Nephron progenitor cell (in vitro differentiated cells): ENCODE measurements at regions not wholly inside any gene's neighbourhood (a gene's known extent, or its start where the extent isn't known, plus 50 kb on each side); places are given as distances from the start of the nearest gene placed in this dataset.
A peak's percentile ranks its signal among the peaks of the same experiment; 100 is the strongest.

ENCODE experiments used
- DNase-seq: peaks from one replicate; pipeline ENCODE4 v3.0.0; 2021
- H3K27ac Mint-ChIP-seq: 2 replicates; pipeline ENCODE4 v1.8.0; 2021; ENCODE audit warnings: mild to moderate bottlenecking, moderate library complexity, mixed read lengths
- H3K27me3 Mint-ChIP-seq: 2 replicates; pipeline ENCODE4 v1.8.0; 2021; ENCODE audit warnings: mild to moderate bottlenecking, low read depth, mixed read lengths; ENCODE audit not compliant: poor library complexity
- H3K36me3 Mint-ChIP-seq: 2 replicates; pipeline ENCODE4 v1.8.0; 2021; ENCODE audit warnings: low read depth, mixed read lengths
- H3K4me1 Mint-ChIP-seq: 2 replicates; pipeline ENCODE4 v1.8.0; 2021; ENCODE audit warnings: mixed read lengths
- H3K4me3 Mint-ChIP-seq: 2 replicates; pipeline ENCODE4 v1.8.0; 2021; ENCODE audit warnings: mild to moderate bottlenecking, moderate library complexity, mixed read lengths
- H3K9me3 Mint-ChIP-seq: 2 replicates; pipeline ENCODE4 v1.8.0; 2021; ENCODE audit warnings: mild to moderate bottlenecking, moderate library complexity, mixed read lengths
- CTCF ChIP-seq: fragments of 200-600 bp; sonication (generic); IDR thresholded peaks from 2 replicates; pipeline ENCODE4 v1.5.0; 2021; ENCODE audit warnings: antibody characterized with exemption

GRCh38 chr14:36408388-36408787 is 88.0 kb upstream of the MBIP start:
- Mint-ChIP-seq H3K9me3 (peaks cover 31% of the 10 kb centered on the region), H3K4me3 (no peak overlapping the region), H3K36me3 (no peaks in the 10 kb centered on the region), H3K4me1 (peaks cover 7% of the 10 kb centered on the region), H3K27me3 (peaks cover 21% of the 10 kb centered on the region), H3K27ac (no peak overlapping the region)
- no peak for TF ChIP-seq CTCF
- DNase-seq: no peak

- H3K36me3 Mint-ChIP-seq: no peaks in the 10 kb centered on the region
- no peak for DNase-seq
- H3K4me3 Mint-ChIP-seq: no peak overlapping the region
- H3K9me3 Mint-ChIP-seq: peaks cover 7% of the 10 kb centered on the region
- H3K4me1 Mint-ChIP-seq: peaks cover 7% of the 10 kb centered on the region
- TF ChIP-seq CTCF: no peak
- H3K27ac Mint-ChIP-seq: no peak overlapping the region
- peaks cover 16% of the 10 kb centered on the region for H3K27me3 Mint-ChIP-seq
These were observed 85.3 kb upstream of the MBIP start for GRCh38 chr14:36405589-36406274.

GRCh38 chr14:36402867-36403266 is 82.4 kb upstream of the MBIP start:
- TF ChIP-seq CTCF: no peak
- Mint-ChIP-seq H3K4me3 (no peak overlapping the region), H3K27me3 (peaks cover 18% of the 10 kb centered on the region), H3K9me3 (no peaks in the 10 kb centered on the region), H3K36me3 (no peaks in the 10 kb centered on the region), H3K4me1 (peaks cover 7% of the 10 kb centered on the region), H3K27ac (peak overlapping the region; percentile 3)
- DNase-seq: no peak

GRCh38 chr14:36398463-36399291 is 78.2 kb upstream of the MBIP start:
- H3K27ac Mint-ChIP-seq: no peak overlapping the region
- H3K9me3 Mint-ChIP-seq: peaks cover 4% of the 10 kb centered on the region
- no peak overlapping the region for H3K4me3 Mint-ChIP-seq
- no peaks in the 10 kb centered on the region for H3K4me1 Mint-ChIP-seq
- no peak for TF ChIP-seq CTCF
- peaks cover 19% of the 10 kb centered on the region for H3K27me3 Mint-ChIP-seq
- no peaks in the 10 kb centered on the region for H3K36me3 Mint-ChIP-seq
- no peak for DNase-seq

- DNase-seq: no peak
- Mint-ChIP-seq H3K27me3 (peaks cover 27% of the 10 kb centered on the region), H3K27ac (no peak overlapping the region), H3K36me3 (no peaks in the 10 kb centered on the region), H3K4me3 (no peak overlapping the region), H3K4me1 (no peaks in the 10 kb centered on the region), H3K9me3 (peaks cover 4% of the 10 kb centered on the region)
- TF ChIP-seq CTCF: no peak
These were observed 76.9 kb upstream of the MBIP start for GRCh38 chr14:36397357-36397756.

GRCh38 chr14:36396798-36397197 is 76.4 kb upstream of the MBIP start:
- H3K36me3 Mint-ChIP-seq: no peaks in the 10 kb centered on the region
- H3K4me3 Mint-ChIP-seq: no peak overlapping the region
- H3K27me3 Mint-ChIP-seq: peaks cover 27% of the 10 kb centered on the region
- peaks cover 4% of the 10 kb centered on the region for H3K9me3 Mint-ChIP-seq
- DNase-seq: no peak
- no peak for TF ChIP-seq CTCF
- no peak overlapping the region for H3K27ac Mint-ChIP-seq
- no peaks in the 10 kb centered on the region for H3K4me1 Mint-ChIP-seq
